GM18909 (cell line): ENCODE measurements at regions not wholly inside any gene's neighbourhood (a gene's known extent, or its start where the extent isn't known, plus 50 kb on each side); places are given as distances from the start of the nearest gene placed in this dataset.
"Not testable (repeated sequence)": the region's sequence is repeated elsewhere in the genome, so short reads cannot be mapped to it uniquely, and the experiment has no call there.

Experiments
- ATAC-seq: cut with Tn5 transposase; IDR thresholded peaks from one replicate; pipeline ENCODE4 v1.9.1; 2021; ENCODE audit warnings: mild to moderate bottlenecking; ENCODE audit not compliant: unreplicated experiment, poor library complexity

GRCh38 chrX:106484233-106484632 is 127.5 kb upstream of the RADX start:
- peak; percentile 98 for ATAC-seq

GRCh38 chrX:106493210-106493816 is 118.5 kb upstream of the RADX start:
- not testable (repeated sequence) for ATAC-seq

GRCh38 chrX:106499473-106499872 is 112.3 kb upstream of the RADX start:
- ATAC-seq = no peak

- ATAC-seq = no peak
Observed at GRCh38 chrX:106510713-106511403, 100.9 kb upstream of the RADX start.
